ENCODE measurements at regions not wholly inside any gene's neighbourhood (a gene's known extent, or its start where the extent isn't known, plus 50 kb on each side); places are given as distances from the start of the nearest gene placed in this dataset.

- Histone ChIP-seq H3K36me3 (ENCODE audit: control insufficient read depth in 4 of 4, insufficient read depth in 4 of 4, low read length in 4 of 4) (no peaks in the 10 kb centered on the region), H3K4me1 (ENCODE audit: control insufficient read depth in 5 of 5, insufficient read depth in 5 of 5, low read length in 5 of 5) (peaks cover 0 to 3% (median 0%) of the 10 kb centered on the region in 5 donors), H3K27ac (ENCODE audit: low read depth in 1 of 2, low read length in 1 of 2) (no peak overlapping the region), H3K9me3 (ENCODE audit: control insufficient read depth in 4 of 4, insufficient read depth in 3 of 4, low read length in 3 of 4) (no peaks in the 10 kb centered on the region), H3K27me3 (ENCODE audit: control insufficient read depth in 3 of 3, insufficient read depth in 3 of 3, low read length in 2 of 3) (peaks cover 0 to 6% (median 0%) of the 10 kb centered on the region in 3 donors), H3K4me3 (no peak overlapping the region), H3K9ac (ENCODE audit: insufficient read depth in 1 of 2, low read length in 2 of 2) (no peak overlapping the region)
- 88 to 91% methylated on average over 3 of the region's 3 CpGs for whole genome bisulfite sequencing, 2 donors
- DNase-seq (no peak), ATAC-seq (ENCODE audit: insufficient read depth, low FRiP score) (no peak)
- TF ChIP-seq CTCF (IDR thresholded peaks at IDR 0.05; ENCODE audit: control extremely low read depth, extremely low read depth), result no peak
Observed at GRCh38 chr2:16036951-16037350, 96.6 kb downstream of the MYCN start.

- Histone ChIP-seq H3K9ac (ENCODE audit: insufficient read depth in 1 of 2, low read length in 2 of 2) (no peak overlapping the region), H3K4me3 (no peak overlapping the region), H3K36me3 (ENCODE audit: control insufficient read depth in 4 of 4, insufficient read depth in 4 of 4, low read length in 4 of 4) (no peaks in the 10 kb centered on the region), H3K4me1 (ENCODE audit: control insufficient read depth in 5 of 5, insufficient read depth in 5 of 5, low read length in 5 of 5) (peaks cover 0 to 9% (median under 1%) of the 10 kb centered on the region in 5 donors), H3K27ac (ENCODE audit: low read depth in 1 of 2, low read length in 1 of 2) (no peak overlapping the region), H3K9me3 (ENCODE audit: control insufficient read depth in 4 of 4, insufficient read depth in 3 of 4, low read length in 3 of 4) (no peaks in the 10 kb centered on the region), H3K27me3 (ENCODE audit: control insufficient read depth in 3 of 3, insufficient read depth in 3 of 3, low read length in 2 of 3) (peaks cover 0 to 2% (median 0%) of the 10 kb centered on the region in 3 donors)
- WGBS, 2 donors, result 93 to 95% methylated on average over 11 of the region's 11 CpGs
- no peak for ATAC-seq (ENCODE audit: insufficient read depth, low FRiP score)
- DNase-seq, result no peak
- TF ChIP-seq CTCF (IDR thresholded peaks at IDR 0.05; ENCODE audit: control extremely low read depth, extremely low read depth), result no peak
Observed at GRCh38 chr2:16035747-16036745, 95.7 kb downstream of the MYCN start.

- TF ChIP-seq CTCF (IDR thresholded peaks at IDR 0.05; ENCODE audit: control extremely low read depth, extremely low read depth), result no peak
- Histone ChIP-seq H3K4me1 (ENCODE audit: control insufficient read depth in 5 of 5, insufficient read depth in 5 of 5, low read length in 5 of 5) (peaks cover 0 to 10% (median 3%) of the 10 kb centered on the region in 5 donors), H3K36me3 (ENCODE audit: control insufficient read depth in 4 of 4, insufficient read depth in 4 of 4, low read length in 4 of 4) (no peaks in the 10 kb centered on the region), H3K4me3 (no peak overlapping the region), H3K27ac (ENCODE audit: low read depth in 1 of 2, low read length in 1 of 2) (no peak overlapping the region), H3K9ac (ENCODE audit: insufficient read depth in 1 of 2, low read length in 2 of 2) (no peak overlapping the region), H3K9me3 (ENCODE audit: control insufficient read depth in 4 of 4, insufficient read depth in 3 of 4, low read length in 3 of 4) (no peaks in the 10 kb centered on the region), H3K27me3 (ENCODE audit: control insufficient read depth in 3 of 3, insufficient read depth in 3 of 3, low read length in 2 of 3) (peaks cover 0 to 2% (median 0%) of the 10 kb centered on the region in 3 donors)
- WGBS, 2 donors, result 89 to 90% methylated on average over 10 of the region's 10 CpGs
- ATAC-seq (ENCODE audit: insufficient read depth, low FRiP score) (no peak), DNase-seq (no peak)
Observed at GRCh38 chr2:16034975-16035746, 94.8 kb downstream of the MYCN start.
